ENCODE measurements at regions not wholly inside any gene's neighbourhood (a gene's known extent, or its start where the extent isn't known, plus 50 kb on each side); places are given as distances from the start of the nearest gene placed in this dataset.

DNA sequence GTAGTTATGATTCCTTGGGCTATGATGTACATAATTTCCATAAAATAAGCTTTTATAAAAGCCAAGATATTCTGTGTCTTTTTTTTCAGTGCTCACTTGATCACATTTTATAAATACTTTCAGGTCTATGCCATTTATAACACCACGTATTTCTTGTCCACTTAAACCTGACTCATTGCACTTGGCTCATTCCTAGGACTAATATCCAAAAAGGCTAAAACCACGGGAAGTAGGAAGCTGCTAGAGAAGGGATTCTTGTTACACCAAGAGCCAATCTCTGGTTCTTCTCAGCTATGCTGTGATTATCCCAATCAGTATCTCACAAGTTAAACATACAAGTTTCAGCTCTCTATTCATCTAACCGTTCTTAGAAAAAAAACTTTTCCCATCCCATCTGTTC lies 80.4 kb upstream of the CDH6 start:
- no peak for ATAC-seq
- TF ChIP-seq, protein P1, sequence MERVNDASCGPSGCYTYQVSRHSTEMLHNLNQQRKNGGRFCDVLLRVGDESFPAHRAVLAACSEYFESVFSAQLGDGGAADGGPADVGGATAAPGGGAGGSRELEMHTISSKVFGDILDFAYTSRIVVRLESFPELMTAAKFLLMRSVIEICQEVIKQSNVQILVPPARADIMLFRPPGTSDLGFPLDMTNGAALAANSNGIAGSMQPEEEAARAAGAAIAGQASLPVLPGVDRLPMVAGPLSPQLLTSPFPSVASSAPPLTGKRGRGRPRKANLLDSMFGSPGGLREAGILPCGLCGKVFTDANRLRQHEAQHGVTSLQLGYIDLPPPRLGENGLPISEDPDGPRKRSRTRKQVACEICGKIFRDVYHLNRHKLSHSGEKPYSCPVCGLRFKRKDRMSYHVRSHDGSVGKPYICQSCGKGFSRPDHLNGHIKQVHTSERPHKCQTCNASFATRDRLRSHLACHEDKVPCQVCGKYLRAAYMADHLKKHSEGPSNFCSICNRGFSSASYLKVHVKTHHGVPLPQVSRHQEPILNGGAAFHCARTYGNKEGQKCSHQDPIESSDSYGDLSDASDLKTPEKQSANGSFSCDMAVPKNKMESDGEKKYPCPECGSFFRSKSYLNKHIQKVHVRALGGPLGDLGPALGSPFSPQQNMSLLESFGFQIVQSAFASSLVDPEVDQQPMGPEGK (CRISPR knock-in tag; IDR thresholded peaks at IDR 0.05; ENCODE audit: borderline replicate concordance), result no peak
- TF ChIP-seq TOX (CRISPR knock-in tag; IDR thresholded peaks at IDR 0.05; ENCODE audit: borderline replicate concordance) (no peak), ZNF565 (CRISPR knock-in tag; conservative IDR thresholded peaks at IDR 0.05; ENCODE audit: low read depth) (no peak), ZNF8 (CRISPR knock-in tag; IDR thresholded peaks at IDR 0.05) (no peak), ISL1 (CRISPR knock-in tag; IDR thresholded peaks at IDR 0.05) (no peak), GLIS3 (CRISPR knock-in tag; IDR thresholded peaks at IDR 0.05) (no peak), ESRRG (CRISPR knock-in tag; IDR thresholded peaks at IDR 0.05) (no peak), PPARA (CRISPR knock-in tag; IDR thresholded peaks at IDR 0.05; ENCODE audit: borderline replicate concordance) (no peak), ZFP3 (CRISPR knock-in tag; IDR thresholded peaks at IDR 0.05) (no peak), RARB (CRISPR knock-in tag; IDR thresholded peaks at IDR 0.05) (no peak)
- TF ChIP-seq, protein P2, sequence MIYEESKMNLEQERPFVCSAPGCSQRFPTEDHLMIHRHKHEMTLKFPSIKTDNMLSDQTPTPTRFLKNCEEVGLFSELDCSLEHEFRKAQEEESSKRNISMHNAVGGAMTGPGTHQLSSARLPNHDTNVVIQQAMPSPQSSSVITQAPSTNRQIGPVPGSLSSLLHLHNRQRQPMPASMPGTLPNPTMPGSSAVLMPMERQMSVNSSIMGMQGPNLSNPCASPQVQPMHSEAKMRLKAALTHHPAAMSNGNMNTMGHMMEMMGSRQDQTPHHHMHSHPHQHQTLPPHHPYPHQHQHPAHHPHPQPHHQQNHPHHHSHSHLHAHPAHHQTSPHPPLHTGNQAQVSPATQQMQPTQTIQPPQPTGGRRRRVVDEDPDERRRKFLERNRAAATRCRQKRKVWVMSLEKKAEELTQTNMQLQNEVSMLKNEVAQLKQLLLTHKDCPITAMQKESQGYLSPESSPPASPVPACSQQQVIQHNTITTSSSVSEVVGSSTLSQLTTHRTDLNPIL (CRISPR knock-in tag; IDR thresholded peaks at IDR 0.05; ENCODE audit: low read depth), result no peak
- TF ChIP-seq, protein P3, sequence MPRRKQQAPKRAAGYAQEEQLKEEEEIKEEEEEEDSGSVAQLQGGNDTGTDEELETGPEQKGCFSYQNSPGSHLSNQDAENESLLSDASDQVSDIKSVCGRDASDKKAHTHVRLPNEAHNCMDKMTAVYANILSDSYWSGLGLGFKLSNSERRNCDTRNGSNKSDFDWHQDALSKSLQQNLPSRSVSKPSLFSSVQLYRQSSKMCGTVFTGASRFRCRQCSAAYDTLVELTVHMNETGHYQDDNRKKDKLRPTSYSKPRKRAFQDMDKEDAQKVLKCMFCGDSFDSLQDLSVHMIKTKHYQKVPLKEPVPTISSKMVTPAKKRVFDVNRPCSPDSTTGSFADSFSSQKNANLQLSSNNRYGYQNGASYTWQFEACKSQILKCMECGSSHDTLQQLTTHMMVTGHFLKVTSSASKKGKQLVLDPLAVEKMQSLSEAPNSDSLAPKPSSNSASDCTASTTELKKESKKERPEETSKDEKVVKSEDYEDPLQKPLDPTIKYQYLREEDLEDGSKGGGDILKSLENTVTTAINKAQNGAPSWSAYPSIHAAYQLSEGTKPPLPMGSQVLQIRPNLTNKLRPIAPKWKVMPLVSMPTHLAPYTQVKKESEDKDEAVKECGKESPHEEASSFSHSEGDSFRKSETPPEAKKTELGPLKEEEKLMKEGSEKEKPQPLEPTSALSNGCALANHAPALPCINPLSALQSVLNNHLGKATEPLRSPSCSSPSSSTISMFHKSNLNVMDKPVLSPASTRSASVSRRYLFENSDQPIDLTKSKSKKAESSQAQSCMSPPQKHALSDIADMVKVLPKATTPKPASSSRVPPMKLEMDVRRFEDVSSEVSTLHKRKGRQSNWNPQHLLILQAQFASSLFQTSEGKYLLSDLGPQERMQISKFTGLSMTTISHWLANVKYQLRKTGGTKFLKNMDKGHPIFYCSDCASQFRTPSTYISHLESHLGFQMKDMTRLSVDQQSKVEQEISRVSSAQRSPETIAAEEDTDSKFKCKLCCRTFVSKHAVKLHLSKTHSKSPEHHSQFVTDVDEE (CRISPR knock-in tag; IDR thresholded peaks at IDR 0.05), result no peak

DNA sequence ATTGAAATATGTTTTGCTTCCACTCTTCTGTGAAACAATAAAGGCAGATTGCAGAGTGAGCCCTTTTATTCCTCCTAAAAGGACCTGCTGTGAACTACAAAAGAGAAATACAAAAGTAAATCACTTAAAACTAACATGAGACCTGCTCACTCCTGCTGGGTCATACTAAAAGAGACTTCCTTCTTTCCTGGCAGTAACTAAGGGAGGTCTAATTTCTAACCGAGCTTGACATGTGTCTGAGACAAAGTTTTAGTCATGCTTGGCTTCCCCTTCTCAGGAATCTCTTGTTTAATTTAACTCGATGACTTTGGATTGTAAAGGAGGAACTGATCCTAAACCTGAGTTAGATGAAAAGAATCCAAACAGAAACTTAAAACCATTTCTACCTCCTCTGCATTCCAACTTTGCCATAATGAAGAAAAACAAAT lies 86.4 kb upstream of the CDH6 start:
- TF ChIP-seq ZC3H10 (CRISPR knock-in tag; IDR thresholded peaks at IDR 0.05) (no peak), ZFP30 (CRISPR knock-in tag; IDR thresholded peaks at IDR 0.05) (no peak), ZNF8 (CRISPR knock-in tag; IDR thresholded peaks at IDR 0.05) (no peak), ARNTL (CRISPR knock-in tag; IDR thresholded peaks at IDR 0.05; ENCODE audit: borderline replicate concordance, low read depth) (no peak), OSR1 (CRISPR knock-in tag; IDR thresholded peaks at IDR 0.05) (no peak), CSDC2 (CRISPR knock-in tag; IDR thresholded peaks at IDR 0.05) (no peak), SNAI2 (CRISPR knock-in tag; IDR thresholded peaks at IDR 0.05) (no peak), PPARA (CRISPR knock-in tag; IDR thresholded peaks at IDR 0.05; ENCODE audit: borderline replicate concordance) (no peak), TOX (CRISPR knock-in tag; IDR thresholded peaks at IDR 0.05; ENCODE audit: borderline replicate concordance) (no peak), RARB (CRISPR knock-in tag; IDR thresholded peaks at IDR 0.05) (no peak), ZFP3 (CRISPR knock-in tag; IDR thresholded peaks at IDR 0.05) (no peak), GLIS3 (CRISPR knock-in tag; IDR thresholded peaks at IDR 0.05) (no peak)
- TF ChIP-seq, protein P4, sequence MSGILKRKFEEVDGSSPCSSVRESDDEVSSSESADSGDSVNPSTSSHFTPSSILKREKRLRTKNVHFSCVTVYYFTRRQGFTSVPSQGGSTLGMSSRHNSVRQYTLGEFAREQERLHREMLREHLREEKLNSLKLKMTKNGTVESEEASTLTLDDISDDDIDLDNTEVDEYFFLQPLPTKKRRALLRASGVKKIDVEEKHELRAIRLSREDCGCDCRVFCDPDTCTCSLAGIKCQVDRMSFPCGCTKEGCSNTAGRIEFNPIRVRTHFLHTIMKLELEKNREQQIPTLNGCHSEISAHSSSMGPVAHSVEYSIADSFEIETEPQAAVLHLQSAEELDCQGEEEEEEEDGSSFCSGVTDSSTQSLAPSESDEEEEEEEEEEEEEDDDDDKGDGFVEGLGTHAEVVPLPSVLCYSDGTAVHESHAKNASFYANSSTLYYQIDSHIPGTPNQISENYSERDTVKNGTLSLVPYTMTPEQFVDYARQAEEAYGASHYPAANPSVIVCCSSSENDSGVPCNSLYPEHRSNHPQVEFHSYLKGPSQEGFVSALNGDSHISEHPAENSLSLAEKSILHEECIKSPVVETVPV (CRISPR knock-in tag; IDR thresholded peaks at IDR 0.05), result no peak
- TF ChIP-seq, protein P5, sequence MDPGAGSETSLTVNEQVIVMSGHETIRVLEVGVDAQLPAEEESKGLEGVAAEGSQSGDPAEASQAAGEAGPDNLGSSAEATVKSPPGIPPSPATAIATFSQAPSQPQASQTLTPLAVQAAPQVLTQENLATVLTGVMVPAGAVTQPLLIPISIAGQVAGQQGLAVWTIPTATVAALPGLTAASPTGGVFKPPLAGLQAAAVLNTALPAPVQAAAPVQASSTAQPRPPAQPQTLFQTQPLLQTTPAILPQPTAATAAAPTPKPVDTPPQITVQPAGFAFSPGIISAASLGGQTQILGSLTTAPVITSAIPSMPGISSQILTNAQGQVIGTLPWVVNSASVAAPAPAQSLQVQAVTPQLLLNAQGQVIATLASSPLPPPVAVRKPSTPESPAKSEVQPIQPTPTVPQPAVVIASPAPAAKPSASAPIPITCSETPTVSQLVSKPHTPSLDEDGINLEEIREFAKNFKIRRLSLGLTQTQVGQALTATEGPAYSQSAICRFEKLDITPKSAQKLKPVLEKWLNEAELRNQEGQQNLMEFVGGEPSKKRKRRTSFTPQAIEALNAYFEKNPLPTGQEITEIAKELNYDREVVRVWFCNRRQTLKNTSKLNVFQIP (CRISPR knock-in tag; IDR thresholded peaks at IDR 0.05; ENCODE audit: borderline replicate concordance, low read depth), result no peak
- TF ChIP-seq, protein P3 (CRISPR knock-in tag; IDR thresholded peaks at IDR 0.05), result no peak
- TF ChIP-seq, protein P2 (CRISPR knock-in tag; IDR thresholded peaks at IDR 0.05; ENCODE audit: low read depth), result no peak
- TF ChIP-seq, protein P1 (CRISPR knock-in tag; IDR thresholded peaks at IDR 0.05; ENCODE audit: borderline replicate concordance), result no peak
- ATAC-seq, result no peak

Measured in SK-N-SH treated with all-trans-retinoic acid at 6 μM for 48 hours (cell line).